ENCODE measurements at regions not wholly inside any gene's neighbourhood (a gene's known extent, or its start where the extent isn't known, plus 50 kb on each side); places are given as distances from the start of the nearest gene placed in this dataset.

DNA sequence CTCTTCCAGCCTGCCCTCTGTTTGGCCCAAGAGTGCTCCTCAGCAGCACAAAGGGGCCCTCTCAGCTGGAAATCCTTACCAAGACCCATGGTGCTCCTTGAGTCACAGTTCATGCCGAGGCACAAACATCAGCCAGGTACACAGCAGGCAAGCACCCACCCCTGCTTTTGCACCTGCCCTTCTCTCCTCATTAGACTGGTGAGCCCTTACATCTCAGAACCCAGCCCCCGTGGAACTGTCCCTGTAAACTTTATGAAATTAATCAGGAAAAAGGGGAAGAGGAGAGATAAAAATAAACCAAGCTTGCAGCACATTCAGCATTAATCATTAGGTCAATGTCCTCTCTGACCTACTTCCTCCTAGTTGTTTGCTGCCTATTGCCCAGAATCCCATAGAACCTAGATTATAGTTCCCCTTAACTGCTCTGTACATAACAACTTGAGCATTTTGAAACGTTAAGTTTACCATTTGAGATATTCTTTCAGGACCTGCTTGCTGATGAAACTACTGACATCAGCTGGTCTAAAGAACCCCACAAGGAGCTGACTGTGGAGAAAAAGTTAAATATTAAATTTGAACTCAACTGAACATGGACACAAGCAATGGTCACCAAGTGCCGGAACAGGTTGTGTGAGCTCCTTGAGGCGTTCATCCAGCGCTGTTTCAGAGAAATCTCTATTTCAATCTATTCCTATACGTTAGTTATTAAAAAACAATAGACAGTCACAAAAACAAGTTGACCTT lies 738.4 kb downstream of the MATN1 start:
- H4K20me1 ChIP-seq (ENCODE audit: insufficient read depth, low read length, poor library complexity, severe bottlenecking) = no peaks in the 10 kb centered on the region
- no peak overlapping the region for H3K4me3 ChIP-seq (ENCODE audit: low read length, poor library complexity, severe bottlenecking)
- H3K4me1 ChIP-seq (ENCODE audit: insufficient read depth, low read length, poor library complexity, severe bottlenecking) = no peaks in the 10 kb centered on the region
- no peaks in the 10 kb centered on the region for H3K9me3 ChIP-seq (ENCODE audit: insufficient read depth, low read depth, low read length)
- no peak overlapping the region for H3K4me2 ChIP-seq (ENCODE audit: low read depth, low read length, poor library complexity, severe bottlenecking)
- TF ChIP-seq EZH2phosphoT487 (IDR thresholded peaks at IDR 0.05; ENCODE audit: borderline replicate concordance) = no peak
- TF ChIP-seq, protein P1, sequence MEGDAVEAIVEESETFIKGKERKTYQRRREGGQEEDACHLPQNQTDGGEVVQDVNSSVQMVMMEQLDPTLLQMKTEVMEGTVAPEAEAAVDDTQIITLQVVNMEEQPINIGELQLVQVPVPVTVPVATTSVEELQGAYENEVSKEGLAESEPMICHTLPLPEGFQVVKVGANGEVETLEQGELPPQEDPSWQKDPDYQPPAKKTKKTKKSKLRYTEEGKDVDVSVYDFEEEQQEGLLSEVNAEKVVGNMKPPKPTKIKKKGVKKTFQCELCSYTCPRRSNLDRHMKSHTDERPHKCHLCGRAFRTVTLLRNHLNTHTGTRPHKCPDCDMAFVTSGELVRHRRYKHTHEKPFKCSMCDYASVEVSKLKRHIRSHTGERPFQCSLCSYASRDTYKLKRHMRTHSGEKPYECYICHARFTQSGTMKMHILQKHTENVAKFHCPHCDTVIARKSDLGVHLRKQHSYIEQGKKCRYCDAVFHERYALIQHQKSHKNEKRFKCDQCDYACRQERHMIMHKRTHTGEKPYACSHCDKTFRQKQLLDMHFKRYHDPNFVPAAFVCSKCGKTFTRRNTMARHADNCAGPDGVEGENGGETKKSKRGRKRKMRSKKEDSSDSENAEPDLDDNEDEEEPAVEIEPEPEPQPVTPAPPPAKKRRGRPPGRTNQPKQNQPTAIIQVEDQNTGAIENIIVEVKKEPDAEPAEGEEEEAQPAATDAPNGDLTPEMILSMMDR (conservative IDR thresholded peaks at IDR 0.05; ENCODE audit: low read length) = no peak
- no peaks in the 10 kb centered on the region for H3K27me3 ChIP-seq (ENCODE audit: insufficient read depth, low read length, poor library complexity, severe bottlenecking)
- no peaks in the 10 kb centered on the region for H3K36me3 ChIP-seq (ENCODE audit: insufficient read depth, low read length)
- no peaks in the 10 kb centered on the region for H3F3A ChIP-seq (ENCODE audit: low read depth)
- H2AFZ ChIP-seq (ENCODE audit: low read length) = no peak overlapping the region
- H3K79me2 ChIP-seq (ENCODE audit: insufficient read depth, low read length) = no peaks in the 10 kb centered on the region
- H3K9ac ChIP-seq (ENCODE audit: low read depth, low read length, poor library complexity, severe bottlenecking) = no peak overlapping the region
- no peaks in the 10 kb centered on the region for H3K9me2 ChIP-seq (replicated peaks; ENCODE audit: low read depth, low read length)

DNA sequence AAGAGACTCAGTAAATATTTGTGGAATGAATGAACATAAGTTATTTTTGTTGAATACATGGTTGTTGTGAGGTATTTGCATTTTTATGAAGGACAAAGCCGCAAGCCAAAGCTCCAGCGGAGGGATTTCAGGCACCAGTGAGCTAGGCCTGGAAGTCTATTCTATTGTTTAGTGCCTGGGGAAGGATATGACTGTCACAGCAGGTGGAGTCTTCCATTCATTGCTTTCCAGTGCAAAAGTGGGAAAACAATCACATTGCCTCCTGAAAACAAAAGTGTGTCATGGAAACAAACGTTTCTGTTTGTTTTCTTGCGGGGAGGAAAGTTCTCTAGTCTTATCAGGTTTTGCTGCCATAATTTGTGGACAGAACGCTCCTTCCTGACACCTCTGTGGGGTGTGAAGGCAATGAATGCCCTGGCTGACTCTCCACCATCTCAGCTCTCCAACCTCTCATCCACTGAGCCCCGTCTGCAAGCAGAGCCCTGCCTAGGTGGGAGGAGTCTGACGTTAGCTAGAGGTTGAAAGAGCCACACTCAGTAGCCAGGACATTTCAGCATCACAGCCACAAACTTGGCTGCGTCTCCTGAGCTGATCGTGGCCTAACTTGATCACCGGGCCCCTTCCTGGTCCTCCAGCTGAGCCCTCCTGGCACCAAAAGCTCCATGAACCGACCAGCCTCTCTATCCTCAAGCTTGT lies 739.1 kb downstream of the MATN1 start:
- Histone ChIP-seq H3K4me2 (ENCODE audit: low read depth, low read length, poor library complexity, severe bottlenecking) (no peak overlapping the region), H3K9me3 (ENCODE audit: insufficient read depth, low read depth, low read length) (no peaks in the 10 kb centered on the region), H3K4me3 (ENCODE audit: low read length, poor library complexity, severe bottlenecking) (no peak overlapping the region), H2AFZ (ENCODE audit: low read length) (no peak overlapping the region), H3K9me2 (replicated peaks; ENCODE audit: low read depth, low read length) (no peaks in the 10 kb centered on the region), H4K20me1 (ENCODE audit: insufficient read depth, low read length, poor library complexity, severe bottlenecking) (no peaks in the 10 kb centered on the region), H3K9ac (ENCODE audit: low read depth, low read length, poor library complexity, severe bottlenecking) (no peak overlapping the region), H3K27me3 (ENCODE audit: insufficient read depth, low read length, poor library complexity, severe bottlenecking) (no peaks in the 10 kb centered on the region), H3K79me2 (ENCODE audit: insufficient read depth, low read length) (no peaks in the 10 kb centered on the region), H3K4me1 (ENCODE audit: insufficient read depth, low read length, poor library complexity, severe bottlenecking) (no peaks in the 10 kb centered on the region), H3K36me3 (ENCODE audit: insufficient read depth, low read length) (no peaks in the 10 kb centered on the region), H3F3A (ENCODE audit: low read depth) (no peaks in the 10 kb centered on the region)
- TF ChIP-seq, protein P1 (conservative IDR thresholded peaks at IDR 0.05; ENCODE audit: low read length) = no peak
- no peak for TF ChIP-seq EZH2phosphoT487 (IDR thresholded peaks at IDR 0.05; ENCODE audit: borderline replicate concordance)

DNA sequence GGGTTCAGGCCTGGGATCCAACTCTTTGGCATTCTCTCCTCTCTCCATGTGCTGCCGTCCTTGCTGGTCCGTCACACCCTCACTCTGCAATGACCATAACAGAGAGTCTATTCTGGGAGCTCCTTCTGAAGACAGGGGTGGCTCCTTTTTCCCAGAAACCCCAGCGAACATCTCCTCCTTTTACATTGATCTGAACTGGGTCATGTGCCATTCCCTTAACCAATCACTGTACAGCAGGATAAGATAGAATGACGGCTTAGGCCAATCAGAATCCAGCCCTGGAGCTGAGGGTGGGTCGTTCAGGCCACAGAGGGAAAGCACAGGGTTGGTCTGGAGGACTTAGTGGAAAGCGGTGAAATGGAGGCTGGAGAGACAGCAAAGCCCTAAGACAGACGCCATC lies 740.1 kb downstream of the MATN1 start:
- Histone ChIP-seq H2AFZ (ENCODE audit: low read length) (no peak overlapping the region), H3K9me2 (replicated peaks; ENCODE audit: low read depth, low read length) (no peaks in the 10 kb centered on the region), H4K20me1 (ENCODE audit: insufficient read depth, low read length, poor library complexity, severe bottlenecking) (no peaks in the 10 kb centered on the region), H3K4me1 (ENCODE audit: insufficient read depth, low read length, poor library complexity, severe bottlenecking) (no peaks in the 10 kb centered on the region), H3K79me2 (ENCODE audit: insufficient read depth, low read length) (no peaks in the 10 kb centered on the region), H3K27me3 (ENCODE audit: insufficient read depth, low read length, poor library complexity, severe bottlenecking) (no peaks in the 10 kb centered on the region), H3K9ac (ENCODE audit: low read depth, low read length, poor library complexity, severe bottlenecking) (no peak overlapping the region), H3K9me3 (ENCODE audit: insufficient read depth, low read depth, low read length) (no peaks in the 10 kb centered on the region), H3K4me2 (ENCODE audit: low read depth, low read length, poor library complexity, severe bottlenecking) (no peak overlapping the region), H3F3A (ENCODE audit: low read depth) (no peaks in the 10 kb centered on the region), H3K36me3 (ENCODE audit: insufficient read depth, low read length) (no peaks in the 10 kb centered on the region), H3K4me3 (ENCODE audit: low read length, poor library complexity, severe bottlenecking) (no peak overlapping the region)
- no peak for TF ChIP-seq EZH2phosphoT487 (IDR thresholded peaks at IDR 0.05; ENCODE audit: borderline replicate concordance)
- TF ChIP-seq, protein P1 (conservative IDR thresholded peaks at IDR 0.05; ENCODE audit: low read length) = no peak
